IgD-negative memory B cell (primary cell): ENCODE measurements at regions not wholly inside any gene's neighbourhood (a gene's known extent, or its start where the extent isn't known, plus 50 kb on each side); places are given as distances from the start of the nearest gene placed in this dataset.

Experiments
- H3K27ac Mint-ChIP-seq, 3 donors: one replicate each; pipeline ENCODE4 v1.8.0; 2020 to 2022; ENCODE audit warnings: mild to moderate bottlenecking in 3 of 3, mixed read lengths in 3 of 3, moderate library complexity in 1 of 3
- H3K27me3 Mint-ChIP-seq: one replicate; pipeline ENCODE4 v1.8.0; 2021; ENCODE audit warnings: mixed read lengths
- H3K36me3 Mint-ChIP-seq: one replicate; pipeline ENCODE4 v1.8.0; 2020; ENCODE audit warnings: mild to moderate bottlenecking, mixed read lengths
- H3K4me1 Mint-ChIP-seq, 3 donors: one replicate each; pipeline ENCODE4 v1.8.0; 2020 to 2022; ENCODE audit warnings: mixed read lengths in 3 of 3, mild to moderate bottlenecking in 1 of 3
- H3K4me3 Mint-ChIP-seq, 4 donors: one replicate each; pipeline ENCODE4 v1.8.0; 2020 to 2022; ENCODE audit warnings: mild to moderate bottlenecking in 4 of 4, mixed read lengths in 4 of 4, moderate library complexity in 3 of 4
- H3K9me3 Mint-ChIP-seq, 3 donors: one replicate each; pipeline ENCODE4 v1.8.0; 2020 to 2021; ENCODE audit warnings: mixed read lengths in 3 of 3, mild to moderate bottlenecking in 1 of 3

- no peaks in the 10 kb centered on the region for H3K27me3 Mint-ChIP-seq
- no peaks in the 10 kb centered on the region for H3K4me1 Mint-ChIP-seq
- H3K4me3 Mint-ChIP-seq = no peak overlapping the region
- H3K9me3 Mint-ChIP-seq = peaks cover 5 to 23% (median 9%) of the 10 kb centered on the region in 3 donors
- H3K27ac Mint-ChIP-seq = no peak overlapping the region
- no peaks in the 10 kb centered on the region for H3K36me3 Mint-ChIP-seq
These were observed 806.5 kb upstream of the BRINP3 start for GRCh38 chr1:191284175-191284574.

GRCh38 chr1:191290441-191290840, 812.8 kb upstream of the BRINP3 start:
- no peaks in the 10 kb centered on the region for H3K27me3 Mint-ChIP-seq
- no peak overlapping the region for H3K27ac Mint-ChIP-seq
- H3K36me3 Mint-ChIP-seq = no peaks in the 10 kb centered on the region

DNA sequence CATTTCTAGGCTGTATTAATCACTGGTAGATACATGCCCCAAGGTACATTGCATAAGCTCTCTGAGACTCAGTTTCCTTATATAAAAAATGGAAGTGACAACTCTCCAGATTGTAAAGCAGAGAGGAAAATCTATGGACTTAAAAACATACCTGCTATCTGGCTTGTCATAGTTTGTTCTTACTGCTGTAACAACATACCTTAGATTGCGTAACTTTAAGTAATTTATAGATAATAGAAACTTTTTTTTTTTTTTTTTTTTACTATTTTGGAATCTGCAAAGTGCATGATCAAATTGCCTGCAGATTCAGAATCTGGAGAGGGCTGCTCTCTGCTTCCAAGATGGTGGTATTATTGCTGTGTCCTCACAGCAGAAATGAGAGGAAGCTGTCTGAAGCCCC, 827.7 kb upstream of the BRINP3 start:
- Mint-ChIP-seq H3K9me3 (peaks cover 4 to 21% (median 11%) of the 10 kb centered on the region in 3 donors), H3K4me3 (no peak overlapping the region), H3K27me3 (no peaks in the 10 kb centered on the region), H3K27ac (no peak overlapping the region), H3K36me3 (no peaks in the 10 kb centered on the region), H3K4me1 (no peaks in the 10 kb centered on the region)

More at GRCh38 chr1:191290441-191290840, 812.8 kb upstream of the BRINP3 start:
- no peak overlapping the region for H3K4me3 Mint-ChIP-seq
- H3K4me1 Mint-ChIP-seq = no peaks in the 10 kb centered on the region
- peaks cover 1 to 6% (median 4%) of the 10 kb centered on the region in 3 donors for H3K9me3 Mint-ChIP-seq

DNA sequence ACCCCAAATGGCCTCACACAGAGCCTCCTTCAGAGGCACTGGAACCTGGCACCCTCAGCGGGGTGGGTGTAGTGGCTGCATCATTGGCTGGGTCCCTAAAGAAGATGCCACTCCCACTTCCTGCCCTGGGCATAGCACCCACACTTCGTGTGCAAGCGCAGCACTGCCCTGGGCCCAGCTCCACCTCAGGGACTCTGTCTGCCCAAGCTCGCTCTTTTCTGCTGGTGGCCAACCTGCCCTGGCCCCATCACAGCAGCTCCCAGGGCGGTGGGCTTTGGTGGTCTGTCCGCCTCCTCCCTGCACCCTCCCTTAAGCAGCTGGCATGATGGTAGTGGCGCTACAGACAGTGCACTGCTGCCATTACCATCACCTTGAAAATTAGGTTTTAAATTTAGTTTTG, 829.3 kb upstream of the BRINP3 start:
- no peak overlapping the region for H3K4me3 Mint-ChIP-seq
- no peak overlapping the region for H3K27ac Mint-ChIP-seq
- no peaks in the 10 kb centered on the region for H3K36me3 Mint-ChIP-seq
- H3K27me3 Mint-ChIP-seq = no peaks in the 10 kb centered on the region
- no peaks in the 10 kb centered on the region for H3K4me1 Mint-ChIP-seq
- peaks cover 2 to 12% (median 11%) of the 10 kb centered on the region in 3 donors for H3K9me3 Mint-ChIP-seq

GRCh38 chr1:191320062-191320461, 838.2 kb upstream of the RGS18 start:
- Mint-ChIP-seq H3K9me3 (no peaks in the 10 kb centered on the region), H3K27me3 (no peaks in the 10 kb centered on the region), H3K4me3 (no peak overlapping the region), H3K27ac (no peak overlapping the region), H3K36me3 (no peaks in the 10 kb centered on the region), H3K4me1 (no peaks in the 10 kb centered on the region)

DNA sequence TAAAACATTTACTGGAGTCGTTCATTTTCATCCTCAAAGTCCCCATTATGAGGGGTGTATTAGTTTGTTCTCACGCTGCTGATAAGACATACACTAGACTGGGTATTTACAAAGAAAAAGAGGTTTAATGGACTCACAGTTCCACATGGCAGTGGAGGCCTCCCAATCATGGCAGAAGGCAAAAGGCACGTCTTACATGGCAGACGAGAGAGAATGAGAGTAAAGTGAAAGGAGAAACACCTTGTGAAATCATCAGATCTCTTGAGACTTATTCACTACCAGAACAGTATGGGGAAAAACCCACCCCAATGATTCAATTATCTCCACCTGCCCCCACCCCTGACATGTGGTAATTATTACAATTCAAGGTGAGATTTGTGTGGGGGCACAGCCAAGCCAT, 830.4 kb upstream of the RGS18 start:
- no peaks in the 10 kb centered on the region for H3K4me1 Mint-ChIP-seq
- H3K36me3 Mint-ChIP-seq = no peaks in the 10 kb centered on the region
- H3K9me3 Mint-ChIP-seq = peaks cover 2 to 8% (median 6%) of the 10 kb centered on the region in 3 donors
- no peaks in the 10 kb centered on the region for H3K27me3 Mint-ChIP-seq
- H3K27ac Mint-ChIP-seq = no peak overlapping the region
- H3K4me3 Mint-ChIP-seq = no peak overlapping the region

GRCh38 chr1:191343816-191344215, 814.4 kb upstream of the RGS18 start:
- H3K4me3 Mint-ChIP-seq = no peak overlapping the region
- peaks cover 2 to 4% (median 2%) of the 10 kb centered on the region in 3 donors for H3K9me3 Mint-ChIP-seq
- no peaks in the 10 kb centered on the region for H3K4me1 Mint-ChIP-seq
- H3K27ac Mint-ChIP-seq = no peak overlapping the region
- H3K36me3 Mint-ChIP-seq = no peaks in the 10 kb centered on the region
- no peaks in the 10 kb centered on the region for H3K27me3 Mint-ChIP-seq

DNA sequence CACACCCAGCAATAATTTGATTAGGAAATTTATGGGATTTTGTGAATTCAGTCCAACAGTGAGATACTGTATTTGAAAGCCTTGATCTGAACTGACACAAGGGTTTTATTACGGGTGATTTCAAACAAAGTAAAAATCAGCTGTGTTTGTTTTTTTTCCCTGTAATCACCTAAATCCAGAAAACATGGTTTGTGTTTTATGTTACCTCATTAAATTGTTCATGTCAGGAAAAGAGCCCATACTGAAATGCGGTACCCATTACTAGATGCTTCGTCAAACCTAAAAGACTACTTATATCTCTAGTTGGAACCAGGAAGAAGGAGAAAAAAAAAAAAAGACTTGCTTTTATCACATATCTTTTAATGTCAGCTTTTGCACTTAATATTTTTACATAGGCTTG, 811.9 kb upstream of the RGS18 start:
- no peaks in the 10 kb centered on the region for H3K27me3 Mint-ChIP-seq
- H3K9me3 Mint-ChIP-seq = peaks cover 2 to 7% (median 2%) of the 10 kb centered on the region in 3 donors
- H3K27ac Mint-ChIP-seq = no peak overlapping the region

GRCh38 chr1:191348328-191348727, 809.9 kb upstream of the RGS18 start:
- H3K4me3 Mint-ChIP-seq = no peak overlapping the region
- no peaks in the 10 kb centered on the region for H3K4me1 Mint-ChIP-seq
- no peaks in the 10 kb centered on the region for H3K36me3 Mint-ChIP-seq
- no peaks in the 10 kb centered on the region for H3K27me3 Mint-ChIP-seq
- peaks cover 0 to 7% (median 2%) of the 10 kb centered on the region in 3 donors for H3K9me3 Mint-ChIP-seq
- no peak overlapping the region for H3K27ac Mint-ChIP-seq

More for the DNA sequence above, 811.9 kb upstream of the RGS18 start:
- H3K4me1 Mint-ChIP-seq = no peaks in the 10 kb centered on the region
- no peak overlapping the region for H3K4me3 Mint-ChIP-seq
- H3K36me3 Mint-ChIP-seq = no peaks in the 10 kb centered on the region

DNA sequence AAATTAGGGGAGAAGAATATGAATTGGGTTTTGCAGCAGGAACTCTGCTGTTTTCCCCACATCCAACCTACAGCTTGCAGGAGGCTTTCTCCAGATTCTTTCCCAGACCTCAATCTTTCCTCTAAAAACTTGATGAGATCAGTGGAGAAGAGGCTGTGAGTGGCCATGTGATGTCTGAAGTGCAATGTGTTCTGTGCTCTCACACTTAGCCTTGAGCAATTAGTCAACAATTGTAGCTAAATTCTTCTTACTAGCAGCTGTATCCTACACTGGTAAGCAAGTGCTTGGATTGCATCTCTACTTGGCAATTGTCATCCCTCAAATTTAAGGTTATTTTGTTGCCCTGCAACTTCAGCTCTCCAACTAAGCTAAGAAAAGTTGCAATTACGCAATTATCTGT, 807.3 kb upstream of the RGS18 start:
- Mint-ChIP-seq H3K9me3 (peaks cover 0 to 4% (median 0%) of the 10 kb centered on the region in 3 donors), H3K27me3 (no peaks in the 10 kb centered on the region), H3K27ac (no peak overlapping the region), H3K4me3 (no peak overlapping the region), H3K4me1 (no peaks in the 10 kb centered on the region), H3K36me3 (no peaks in the 10 kb centered on the region)

DNA sequence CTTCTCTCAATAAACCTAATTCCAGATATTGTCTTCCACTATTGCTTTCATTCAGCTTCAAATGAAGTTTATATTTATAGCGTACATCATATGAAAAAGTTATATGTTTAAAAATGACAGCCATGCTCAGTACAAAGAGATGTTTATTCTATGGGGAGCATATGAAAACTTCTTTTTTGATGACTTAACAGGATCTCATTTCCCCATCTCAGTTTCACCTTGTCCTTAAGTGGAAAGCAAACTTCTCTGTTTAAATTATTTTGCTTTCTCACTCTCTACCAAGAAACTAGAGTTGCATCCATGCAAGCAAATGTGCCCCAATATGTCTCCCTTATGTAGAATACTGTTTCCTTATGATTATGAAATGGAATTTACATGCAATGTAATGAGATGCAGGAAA, 799.5 kb upstream of the RGS18 start:
- H3K4me1 Mint-ChIP-seq = peaks cover 0 to 1% (median 0%) of the 10 kb centered on the region in 3 donors
- no peaks in the 10 kb centered on the region for H3K27me3 Mint-ChIP-seq
- no peak overlapping the region for H3K27ac Mint-ChIP-seq
- H3K9me3 Mint-ChIP-seq = peaks cover 0 to 4% (median 3%) of the 10 kb centered on the region in 3 donors
- H3K4me3 Mint-ChIP-seq = no peak overlapping the region
- no peaks in the 10 kb centered on the region for H3K36me3 Mint-ChIP-seq

DNA sequence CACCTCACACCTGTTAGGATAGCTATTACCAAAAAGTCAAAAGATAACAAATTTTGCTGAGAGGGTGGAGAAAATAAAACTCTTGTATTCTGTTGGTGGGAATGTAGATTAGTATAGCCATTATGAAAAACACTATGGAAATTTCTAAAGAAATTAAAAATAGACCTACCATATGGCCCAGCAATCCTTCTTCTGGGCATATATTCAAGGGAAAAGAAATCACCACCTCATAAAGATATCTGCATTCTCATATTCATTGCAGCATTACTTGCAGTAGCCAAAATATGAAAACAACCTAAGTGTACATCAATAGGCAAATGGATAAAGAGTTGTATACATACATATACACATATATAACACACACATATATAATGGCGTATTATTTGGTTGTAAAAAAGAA, 791.6 kb upstream of the RGS18 start:
- H3K27me3 Mint-ChIP-seq = no peaks in the 10 kb centered on the region
- no peak overlapping the region for H3K27ac Mint-ChIP-seq
- H3K4me1 Mint-ChIP-seq = no peaks in the 10 kb centered on the region
- H3K36me3 Mint-ChIP-seq = no peaks in the 10 kb centered on the region
- no peak overlapping the region for H3K4me3 Mint-ChIP-seq
- peaks cover 5 to 24% (median 6%) of the 10 kb centered on the region in 3 donors for H3K9me3 Mint-ChIP-seq

DNA sequence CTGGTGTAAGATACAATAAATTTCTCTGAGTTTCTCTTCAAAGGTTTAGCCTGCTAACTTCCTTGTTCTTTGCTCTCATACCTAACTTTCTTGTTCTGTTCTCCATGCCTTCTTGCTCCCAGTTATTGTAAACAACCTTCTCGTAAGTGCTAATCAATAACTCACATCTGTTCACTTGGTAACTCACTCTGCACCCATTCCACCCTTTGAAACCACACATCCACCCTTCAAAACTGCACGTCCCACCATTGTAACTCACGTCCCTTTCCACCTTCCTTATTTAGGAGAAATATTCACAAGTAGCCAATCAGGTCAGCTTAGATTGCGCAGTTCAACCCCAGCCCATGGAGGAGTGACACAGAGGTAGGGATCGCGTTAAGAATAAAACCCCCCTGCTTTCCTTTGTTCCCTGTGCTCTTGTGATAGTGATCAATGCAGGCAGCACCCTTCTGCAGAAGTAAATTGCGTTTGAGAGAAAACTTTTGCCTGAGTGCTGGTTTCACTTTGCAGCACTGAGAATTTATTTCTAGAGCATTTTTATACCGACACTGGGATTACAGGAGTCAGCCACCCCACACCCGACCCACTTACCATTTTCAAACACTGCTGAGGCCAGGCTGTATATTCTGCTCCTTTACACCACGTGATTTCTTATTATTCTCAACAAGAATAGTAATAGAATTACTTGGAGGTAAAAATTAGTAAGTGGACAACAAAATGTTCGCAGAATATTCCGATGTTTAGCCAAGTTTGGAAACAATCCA, 789.2 kb upstream of the RGS18 start:
- no peaks in the 10 kb centered on the region for H3K27me3 Mint-ChIP-seq
- no peak overlapping the region for H3K27ac Mint-ChIP-seq
- no peak overlapping the region for H3K4me3 Mint-ChIP-seq
- no peaks in the 10 kb centered on the region for H3K36me3 Mint-ChIP-seq
- H3K4me1 Mint-ChIP-seq = no peaks in the 10 kb centered on the region
- peaks cover 4 to 20% (median 5%) of the 10 kb centered on the region in 3 donors for H3K9me3 Mint-ChIP-seq

DNA sequence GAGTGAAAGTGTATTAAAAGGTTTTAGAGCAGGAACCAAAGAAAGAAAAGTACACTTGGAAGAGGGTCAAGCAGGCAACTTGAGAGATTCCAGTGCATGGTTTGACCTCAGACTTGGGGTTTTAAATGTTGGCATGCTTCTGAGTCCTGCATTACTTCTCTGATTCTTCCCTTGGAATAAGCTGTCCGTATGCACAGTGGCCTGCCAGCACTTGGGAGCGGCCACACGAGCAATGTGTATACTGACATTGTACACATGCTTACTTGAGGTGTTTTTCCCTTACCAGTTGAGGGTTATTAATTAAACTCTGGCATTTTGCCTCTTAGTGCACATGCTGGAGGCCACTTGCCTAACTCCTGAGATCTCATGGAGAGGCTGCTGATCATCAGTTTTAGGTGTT, 786.6 kb upstream of the RGS18 start:
- no peaks in the 10 kb centered on the region for H3K4me1 Mint-ChIP-seq
- H3K9me3 Mint-ChIP-seq = peaks cover 5 to 24% (median 6%) of the 10 kb centered on the region in 3 donors
- H3K4me3 Mint-ChIP-seq = no peak overlapping the region
- H3K27ac Mint-ChIP-seq = no peak overlapping the region
- no peaks in the 10 kb centered on the region for H3K27me3 Mint-ChIP-seq
- no peaks in the 10 kb centered on the region for H3K36me3 Mint-ChIP-seq

- Mint-ChIP-seq H3K4me1 (no peaks in the 10 kb centered on the region), H3K27me3 (no peaks in the 10 kb centered on the region), H3K27ac (no peak overlapping the region), H3K4me3 (no peak overlapping the region), H3K9me3 (peaks cover 0 to 8% (median 6%) of the 10 kb centered on the region in 3 donors), H3K36me3 (no peaks in the 10 kb centered on the region)
These were observed 770.0 kb upstream of the RGS18 start for GRCh38 chr1:191388283-191388682.

DNA sequence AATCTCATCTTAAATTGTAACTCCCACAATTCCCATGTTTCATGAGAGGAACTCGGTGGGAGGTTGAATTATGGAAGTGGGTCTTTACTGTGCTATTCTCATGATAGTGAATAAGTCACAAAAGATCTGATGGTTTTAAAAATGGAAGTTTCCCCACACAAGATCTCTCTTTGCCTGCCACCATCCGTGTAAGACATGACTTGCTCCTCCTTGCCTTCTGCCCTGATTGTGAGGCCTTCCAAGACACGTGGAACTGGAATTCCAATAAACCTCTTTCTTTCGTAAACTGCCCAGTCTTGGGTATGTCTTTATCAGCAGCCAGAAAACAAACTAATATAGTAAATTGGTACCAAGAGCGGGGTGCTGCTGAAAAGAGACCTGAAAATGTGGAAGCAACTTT, 761.6 kb upstream of the RGS18 start:
- no peak overlapping the region for H3K27ac Mint-ChIP-seq
- no peaks in the 10 kb centered on the region for H3K27me3 Mint-ChIP-seq
- no peak overlapping the region for H3K4me3 Mint-ChIP-seq
- H3K4me1 Mint-ChIP-seq = no peaks in the 10 kb centered on the region
- H3K9me3 Mint-ChIP-seq = peaks cover 0 to 18% (median 12%) of the 10 kb centered on the region in 3 donors
- H3K36me3 Mint-ChIP-seq = no peaks in the 10 kb centered on the region
